ENCODE measurements at regions not wholly inside any gene's neighbourhood (a gene's known extent, or its start where the extent isn't known, plus 50 kb on each side); places are given as distances from the start of the nearest gene placed in this dataset.
A peak's percentile ranks its signal among the peaks of the same experiment; 100 is the strongest.
"Not testable (repeated sequence)": the region's sequence is repeated elsewhere in the genome, so short reads cannot be mapped to it uniquely, and the experiment has no call there.

- no peak for DNase-seq (ENCODE audit: low spot score)
- in situ Hi-C loops (cut with HindIII; ENCODE audit: low sequenced_read_pairs), result no loop called here
Measured at GRCh38 chr7:34207810-34208209, 302.5 kb downstream of the BMPER start.

- DNase-seq (ENCODE audit: low spot score), result peak; percentile 75
- in situ Hi-C loops (cut with HindIII; ENCODE audit: low sequenced_read_pairs), result no loop called here
Measured at GRCh38 chr7:34208878-34209621, 303.7 kb downstream of the BMPER start.

- DNase-seq (ENCODE audit: low spot score), result no peak
- in situ Hi-C loops (cut with HindIII; ENCODE audit: low sequenced_read_pairs), result no loop called here
Measured at GRCh38 chr7:34211018-34211417, 305.7 kb downstream of the BMPER start.

- in situ Hi-C loops (cut with HindIII; ENCODE audit: low sequenced_read_pairs), result no loop called here
- DNase-seq (ENCODE audit: low spot score), result no peak
Measured at GRCh38 chr7:34217972-34218371, 312.6 kb downstream of the BMPER start.

- DNase-seq (ENCODE audit: low spot score), result no peak
- in situ Hi-C loops (cut with HindIII; ENCODE audit: low sequenced_read_pairs), result no loop called here
Measured at GRCh38 chr7:34219153-34219718, 313.9 kb downstream of the BMPER start.

- no peak for DNase-seq (ENCODE audit: low spot score)
- in situ Hi-C loops (cut with HindIII; ENCODE audit: low sequenced_read_pairs), result no loop called here
Measured at GRCh38 chr7:34220506-34221185, 315.3 kb downstream of the BMPER start.

GRCh38 chr7:34222316-34222715 is 317.0 kb downstream of the BMPER start:
- in situ Hi-C loops (cut with HindIII; ENCODE audit: low sequenced_read_pairs), result no loop called here

GRCh38 chr7:34222722-34223121 is 317.4 kb downstream of the BMPER start:
- in situ Hi-C loops (cut with HindIII; ENCODE audit: low sequenced_read_pairs), result no loop called here
- DNase-seq (ENCODE audit: low spot score), result no peak

More at GRCh38 chr7:34222316-34222715, 317.0 kb downstream of the BMPER start:
- no peak for DNase-seq (ENCODE audit: low spot score)

- no peak for DNase-seq (ENCODE audit: low spot score)
- in situ Hi-C loops (cut with HindIII; ENCODE audit: low sequenced_read_pairs), result no loop called here
Measured at GRCh38 chr7:34224281-34224680, 318.9 kb downstream of the BMPER start.

- in situ Hi-C loops (cut with HindIII; ENCODE audit: low sequenced_read_pairs), result no loop called here
- no peak for DNase-seq (ENCODE audit: low spot score)
Measured at GRCh38 chr7:34225193-34225592, 319.9 kb downstream of the BMPER start.

- no peak for DNase-seq (ENCODE audit: low spot score)
- in situ Hi-C loops (cut with HindIII; ENCODE audit: low sequenced_read_pairs), result no loop called here
Measured at GRCh38 chr7:34227525-34227924, 322.2 kb downstream of the BMPER start.

GRCh38 chr7:34235101-34235500 is 329.8 kb downstream of the BMPER start:
- DNase-seq (ENCODE audit: low spot score); in situ Hi-C loops (cut with HindIII; ENCODE audit: low sequenced_read_pairs): not testable (repeated sequence)

GRCh38 chr7:34236057-34236456 is 330.7 kb downstream of the BMPER start:
- in situ Hi-C loops (cut with HindIII; ENCODE audit: low sequenced_read_pairs), result no loop called here
- no peak for DNase-seq (ENCODE audit: low spot score)

GRCh38 chr7:34236839-34237492 is 331.6 kb downstream of the BMPER start:
- no peak for DNase-seq (ENCODE audit: low spot score)
- in situ Hi-C loops (cut with HindIII; ENCODE audit: low sequenced_read_pairs), result no loop called here

GRCh38 chr7:34237493-34237849 is 332.1 kb downstream of the BMPER start:
- in situ Hi-C loops (cut with HindIII; ENCODE audit: low sequenced_read_pairs), result no loop called here
- DNase-seq (ENCODE audit: low spot score), result no peak

GRCh38 chr7:34240417-34240816 is 335.1 kb downstream of the BMPER start:
- in situ Hi-C loops (cut with HindIII; ENCODE audit: low sequenced_read_pairs), result no loop called here
- no peak for DNase-seq (ENCODE audit: low spot score)

GRCh38 chr7:34242391-34242790 is 337.1 kb downstream of the BMPER start:
- in situ Hi-C loops (cut with HindIII; ENCODE audit: low sequenced_read_pairs), result no loop called here
- no peak for DNase-seq (ENCODE audit: low spot score)

- in situ Hi-C loops (cut with HindIII; ENCODE audit: low sequenced_read_pairs), result no loop called here
- no peak for DNase-seq (ENCODE audit: low spot score)
Measured at GRCh38 chr7:34245246-34245645, 339.9 kb downstream of the BMPER start.

GRCh38 chr7:34247468-34247867 is 342.1 kb downstream of the BMPER start:
- in situ Hi-C loops (cut with HindIII; ENCODE audit: low sequenced_read_pairs), result no loop called here
- no peak for DNase-seq (ENCODE audit: low spot score)

GRCh38 chr7:34249192-34249591 is 343.9 kb downstream of the BMPER start:
- peak; percentile 62 for DNase-seq (ENCODE audit: low spot score)
- in situ Hi-C loops (cut with HindIII; ENCODE audit: low sequenced_read_pairs), result no loop called here

Measured in G401 (cell line).